Stimulated activated naive CD8-positive, alpha-beta T cell treated with anti-CD3 and anti-CD28 coated beads, Interleukin-15, amount 100 ng/mL, for 72 hours (primary cell): ENCODE measurements at regions not wholly inside any gene's neighbourhood (a gene's known extent, or its start where the extent isn't known, plus 50 kb on each side); places are given as distances from the start of the nearest gene placed in this dataset.

ENCODE experiments used
- ATAC-seq: fragments of 150-1000 bp; cut with Tn5 transposase; 2 replicates; pipeline ENCODE4 v1.10.0; 2021; ENCODE audit warnings: mild to moderate bottlenecking, moderate library complexity
- DNase-seq, 2 donors: peaks; one replicate each; pipeline ENCODE4 v3.0.0; 2021 to 2022
- H3K27ac Mint-ChIP-seq, 2 donors: one replicate each; pipeline ENCODE4 v1.8.0; 2022; ENCODE audit warnings: mild to moderate bottlenecking in 2 of 2, mixed read lengths in 2 of 2, moderate library complexity in 2 of 2
- H3K27me3 Mint-ChIP-seq: one replicate; pipeline ENCODE4 v1.8.0; 2022; ENCODE audit warnings: mixed read lengths
- H3K4me1 Mint-ChIP-seq: one replicate; pipeline ENCODE4 v1.8.0; 2022; ENCODE audit warnings: mild to moderate bottlenecking, mixed read lengths
- H3K4me3 Mint-ChIP-seq, 2 donors: one replicate each; pipeline ENCODE4 v1.8.0; 2022; ENCODE audit warnings: mild to moderate bottlenecking in 2 of 2, mixed read lengths in 2 of 2, moderate library complexity in 1 of 2
- H3K9me3 Mint-ChIP-seq, 2 donors: one replicate each; pipeline ENCODE4 v1.8.0; 2022; ENCODE audit warnings: mixed read lengths in 2 of 2

DNA sequence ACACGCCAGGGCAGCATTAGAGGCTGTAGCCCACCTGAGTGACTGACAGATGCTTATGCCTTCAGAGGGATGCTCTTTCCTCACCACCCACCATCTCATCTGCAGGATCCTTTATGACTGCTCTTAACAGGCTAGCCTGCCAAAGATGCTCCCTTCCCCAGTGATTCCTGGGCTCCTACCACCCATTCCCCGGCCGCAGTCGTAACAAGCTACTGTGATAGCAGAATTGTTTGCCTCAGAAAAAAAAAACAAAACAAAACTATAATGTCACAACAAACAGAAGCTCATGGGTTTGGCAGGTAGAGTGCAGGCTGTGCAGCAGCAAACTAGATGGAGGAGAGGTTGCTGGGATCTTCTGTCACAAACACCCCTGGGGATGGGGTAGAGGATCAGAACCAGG is 343.9 kb upstream of the ZMIZ1 start:
- no peak for DNase-seq
- no peak for ATAC-seq
- Mint-ChIP-seq H3K9me3 (no peaks in the 10 kb centered on the region), H3K27me3 (peaks cover 37% of the 10 kb centered on the region), H3K4me1 (no peaks in the 10 kb centered on the region), H3K27ac (no peak overlapping the region), H3K4me3 (no peak overlapping the region)

DNA sequence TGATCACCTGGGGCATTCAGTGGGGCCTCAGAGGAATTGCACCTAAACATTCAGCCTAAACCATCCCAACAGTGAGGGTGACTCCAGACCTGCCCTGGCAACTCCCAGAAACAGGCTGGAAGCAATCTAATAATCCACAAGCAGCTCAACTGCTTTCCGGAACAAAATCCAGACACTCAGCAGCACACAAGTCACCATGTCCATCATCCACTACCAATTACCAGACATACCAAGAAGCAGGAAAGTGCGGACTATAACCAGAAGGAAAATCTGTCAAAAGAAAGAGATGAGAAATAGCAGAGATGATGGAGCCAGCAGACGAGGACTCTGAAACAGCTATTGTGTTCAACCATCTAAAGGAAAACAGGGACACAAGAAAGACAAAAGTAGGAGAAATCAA is 342.6 kb upstream of the ZMIZ1 start:
- Mint-ChIP-seq H3K27ac (no peak overlapping the region), H3K9me3 (no peaks in the 10 kb centered on the region), H3K4me1 (no peaks in the 10 kb centered on the region), H3K4me3 (no peak overlapping the region), H3K27me3 (peaks cover 25% of the 10 kb centered on the region)
- DNase-seq (no peak), ATAC-seq (no peak)

DNA sequence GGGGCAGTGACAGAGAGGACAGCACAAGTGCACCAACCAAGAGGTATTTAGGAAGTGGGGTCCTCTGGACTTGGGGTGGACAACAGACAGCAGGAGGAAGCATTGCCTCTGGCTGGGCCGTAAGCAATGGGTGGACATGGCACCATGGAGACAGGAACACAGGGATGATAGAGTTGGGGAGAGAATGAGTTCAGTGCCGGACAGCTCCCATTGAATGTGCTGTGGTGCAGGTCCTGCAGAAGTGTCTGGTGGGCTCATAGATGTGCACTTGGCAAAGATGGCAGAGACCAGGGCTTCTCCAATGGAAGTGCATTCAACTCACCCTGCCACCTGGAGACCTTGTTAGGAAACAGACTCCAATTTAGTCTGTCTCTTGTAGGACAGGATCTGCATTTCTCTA is 341.5 kb upstream of the ZMIZ1 start:
- no peaks in the 10 kb centered on the region for H3K4me1 Mint-ChIP-seq
- no peaks in the 10 kb centered on the region for H3K9me3 Mint-ChIP-seq
- no peak overlapping the region for H3K27ac Mint-ChIP-seq
- no peak for ATAC-seq
- H3K4me3 Mint-ChIP-seq, result no peak overlapping the region
- DNase-seq, result no peak
- peaks cover 21% of the 10 kb centered on the region for H3K27me3 Mint-ChIP-seq

DNA sequence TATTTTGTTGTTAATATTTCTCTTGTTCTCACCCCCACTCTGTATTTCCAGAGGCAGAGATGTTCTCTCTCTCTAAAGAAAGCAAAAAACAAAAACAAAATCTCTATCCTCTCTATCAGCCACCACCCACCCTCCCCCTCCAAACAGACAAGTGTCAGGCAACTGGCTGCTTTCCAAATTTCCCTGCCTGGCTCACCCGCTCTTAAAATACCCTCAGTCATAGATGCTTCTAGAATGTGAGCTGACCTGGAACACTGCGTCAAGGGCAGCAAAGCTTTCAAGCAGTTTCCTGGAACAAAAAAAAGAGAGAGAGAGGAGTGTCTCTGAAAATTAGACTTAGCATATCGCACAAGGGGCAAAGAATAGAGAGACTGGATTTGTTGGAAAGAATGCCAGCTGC is 341.0 kb upstream of the ZMIZ1 start:
- Mint-ChIP-seq H3K9me3 (no peaks in the 10 kb centered on the region), H3K4me1 (no peaks in the 10 kb centered on the region), H3K4me3 (no peak overlapping the region), H3K27me3 (peaks cover 21% of the 10 kb centered on the region), H3K27ac (no peak overlapping the region)
- DNase-seq (no peak), ATAC-seq (no peak)

DNA sequence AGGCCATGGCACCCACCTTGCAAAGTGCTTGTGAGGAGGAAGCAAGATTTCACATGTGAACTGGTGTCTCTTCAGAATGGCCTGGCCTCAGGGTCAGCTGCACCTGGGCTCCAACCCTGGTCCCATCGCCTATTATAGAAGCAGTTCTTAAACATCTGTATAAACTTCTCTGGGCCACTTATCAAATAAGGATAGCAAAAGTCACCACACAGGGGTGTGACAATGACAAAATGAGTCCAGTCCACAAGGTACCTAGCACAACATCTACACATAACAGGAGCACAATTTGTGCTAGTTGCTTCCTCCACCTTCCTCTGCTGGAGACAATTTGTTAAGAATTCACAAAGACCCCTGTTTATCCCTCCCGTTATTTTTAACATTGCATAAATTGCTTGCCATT is 340.6 kb upstream of the ZMIZ1 start:
- Mint-ChIP-seq H3K27me3 (peaks cover 21% of the 10 kb centered on the region), H3K4me3 (no peak overlapping the region), H3K4me1 (no peaks in the 10 kb centered on the region), H3K9me3 (no peaks in the 10 kb centered on the region), H3K27ac (no peak overlapping the region)
- no peak for DNase-seq
- ATAC-seq, result no peak

DNA sequence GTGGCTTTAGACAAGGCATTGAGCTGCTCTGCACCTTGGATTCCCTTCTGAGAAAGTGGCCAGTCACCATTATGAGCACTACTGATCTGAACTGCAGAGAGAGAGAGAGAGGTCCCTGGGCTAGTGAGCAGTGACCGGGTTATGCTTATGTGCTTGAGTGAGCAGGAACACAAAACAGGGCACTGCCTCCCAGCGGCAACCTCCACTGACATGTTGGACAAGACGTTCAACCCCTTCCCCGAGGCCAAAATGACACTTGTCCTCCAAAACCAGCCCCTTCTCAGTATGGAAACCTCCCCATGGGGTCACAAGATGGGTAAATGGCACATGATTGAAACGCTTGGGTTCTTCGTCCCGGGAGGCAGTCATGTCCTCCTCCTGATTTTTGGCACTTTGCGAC is 339.4 kb upstream of the ZMIZ1 start:
- Mint-ChIP-seq H3K4me3 (no peak overlapping the region), H3K27ac (no peak overlapping the region), H3K4me1 (no peaks in the 10 kb centered on the region), H3K27me3 (peaks cover 10% of the 10 kb centered on the region), H3K9me3 (no peaks in the 10 kb centered on the region)
- ATAC-seq, result no peak
- DNase-seq, result no peak

DNA sequence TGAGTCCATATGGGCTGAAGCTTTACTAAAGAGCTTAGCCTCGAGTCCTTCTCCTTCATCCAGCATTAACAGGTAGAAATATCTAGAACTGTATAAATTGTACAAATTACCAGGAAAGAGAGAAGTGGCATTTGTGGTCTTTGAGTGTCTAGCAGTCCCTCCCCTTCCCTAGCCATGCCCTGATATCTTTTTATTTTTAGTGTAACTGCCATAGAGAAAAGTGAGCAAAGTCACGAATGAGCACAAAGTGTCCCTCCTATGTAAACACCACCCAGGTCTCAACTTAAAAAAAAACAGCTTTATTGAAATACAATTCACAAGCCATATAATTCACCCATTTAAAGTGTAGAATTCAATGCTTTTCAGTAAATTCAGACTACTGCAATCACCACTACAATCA is 339.0 kb upstream of the ZMIZ1 start:
- Mint-ChIP-seq H3K4me3 (no peak overlapping the region), H3K27ac (no peak overlapping the region), H3K9me3 (no peaks in the 10 kb centered on the region), H3K4me1 (no peaks in the 10 kb centered on the region), H3K27me3 (peaks cover 6% of the 10 kb centered on the region)
- no peak for DNase-seq
- ATAC-seq, result no peak

DNA sequence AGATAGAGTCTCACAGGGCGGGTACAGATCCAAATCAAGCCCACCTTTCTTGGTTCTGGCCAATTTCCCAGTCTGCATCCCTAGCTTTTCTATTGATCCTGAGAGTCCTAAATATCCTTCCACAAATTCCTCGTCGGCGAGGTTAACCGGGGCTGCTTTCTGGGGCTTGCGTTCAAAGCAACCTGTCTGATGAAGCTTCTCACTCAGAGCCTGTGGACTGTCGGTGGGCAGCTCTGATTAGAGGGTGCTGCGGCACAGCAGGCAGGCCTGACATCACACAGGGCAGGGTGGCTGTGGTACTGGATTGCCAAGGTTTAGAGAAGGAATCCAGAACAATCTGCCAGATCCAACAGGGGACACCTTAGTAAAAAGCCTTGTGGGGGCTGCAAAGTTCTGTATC is 338.0 kb upstream of the ZMIZ1 start:
- H3K27me3 Mint-ChIP-seq, result no peaks in the 10 kb centered on the region
- DNase-seq, result no peak
- no peak for ATAC-seq
- H3K4me3 Mint-ChIP-seq, result no peak overlapping the region
- H3K4me1 Mint-ChIP-seq, result no peaks in the 10 kb centered on the region
- no peak overlapping the region for H3K27ac Mint-ChIP-seq
- no peaks in the 10 kb centered on the region for H3K9me3 Mint-ChIP-seq

DNA sequence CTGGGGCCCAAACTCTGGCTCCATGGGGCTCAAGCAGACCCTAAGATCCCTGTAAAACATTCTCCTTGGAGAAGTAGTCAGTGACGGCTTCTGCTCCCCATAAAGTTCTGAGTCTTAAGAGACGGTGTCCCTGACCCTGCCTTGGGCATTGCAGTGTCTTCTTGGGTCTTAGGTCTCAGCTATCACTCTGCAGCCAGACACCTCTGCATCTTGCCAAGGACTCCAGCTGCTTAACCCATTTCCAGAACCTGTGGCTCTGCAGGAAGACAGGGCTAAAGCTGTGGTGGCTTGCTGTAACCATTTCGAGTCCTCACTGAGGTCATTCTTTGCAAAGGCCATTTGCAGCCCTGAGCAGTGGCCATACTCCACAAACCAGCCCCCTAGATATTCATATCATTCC is 337.1 kb upstream of the ZMIZ1 start:
- H3K9me3 Mint-ChIP-seq, result no peaks in the 10 kb centered on the region
- ATAC-seq, result no peak
- H3K27ac Mint-ChIP-seq, result no peak overlapping the region
- no peak for DNase-seq
- no peaks in the 10 kb centered on the region for H3K4me1 Mint-ChIP-seq
- no peak overlapping the region for H3K4me3 Mint-ChIP-seq
- no peaks in the 10 kb centered on the region for H3K27me3 Mint-ChIP-seq

DNA sequence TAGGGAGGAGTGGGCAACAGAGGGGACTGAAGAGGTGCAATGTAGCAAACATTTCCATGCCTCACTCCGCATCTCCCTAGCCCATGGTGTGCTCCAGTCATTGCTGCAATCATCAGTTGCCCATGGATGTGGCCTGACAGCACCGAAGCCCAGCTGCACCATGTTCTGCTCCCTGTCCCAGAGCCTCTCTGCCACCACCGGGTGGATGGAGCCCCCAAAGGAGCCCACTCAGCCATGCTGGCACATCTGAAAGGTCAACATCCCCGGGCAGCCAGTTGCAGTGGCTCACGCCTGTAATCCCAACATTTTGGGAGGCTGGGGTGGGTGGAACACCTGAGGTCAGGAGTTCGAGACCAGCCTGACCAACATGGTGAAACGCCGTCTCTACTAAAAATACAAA is 336.4 kb upstream of the ZMIZ1 start:
- no peak overlapping the region for H3K27ac Mint-ChIP-seq
- no peaks in the 10 kb centered on the region for H3K9me3 Mint-ChIP-seq
- ATAC-seq, result no peak
- no peaks in the 10 kb centered on the region for H3K27me3 Mint-ChIP-seq
- DNase-seq, result no peak
- no peak overlapping the region for H3K4me3 Mint-ChIP-seq
- no peaks in the 10 kb centered on the region for H3K4me1 Mint-ChIP-seq

DNA sequence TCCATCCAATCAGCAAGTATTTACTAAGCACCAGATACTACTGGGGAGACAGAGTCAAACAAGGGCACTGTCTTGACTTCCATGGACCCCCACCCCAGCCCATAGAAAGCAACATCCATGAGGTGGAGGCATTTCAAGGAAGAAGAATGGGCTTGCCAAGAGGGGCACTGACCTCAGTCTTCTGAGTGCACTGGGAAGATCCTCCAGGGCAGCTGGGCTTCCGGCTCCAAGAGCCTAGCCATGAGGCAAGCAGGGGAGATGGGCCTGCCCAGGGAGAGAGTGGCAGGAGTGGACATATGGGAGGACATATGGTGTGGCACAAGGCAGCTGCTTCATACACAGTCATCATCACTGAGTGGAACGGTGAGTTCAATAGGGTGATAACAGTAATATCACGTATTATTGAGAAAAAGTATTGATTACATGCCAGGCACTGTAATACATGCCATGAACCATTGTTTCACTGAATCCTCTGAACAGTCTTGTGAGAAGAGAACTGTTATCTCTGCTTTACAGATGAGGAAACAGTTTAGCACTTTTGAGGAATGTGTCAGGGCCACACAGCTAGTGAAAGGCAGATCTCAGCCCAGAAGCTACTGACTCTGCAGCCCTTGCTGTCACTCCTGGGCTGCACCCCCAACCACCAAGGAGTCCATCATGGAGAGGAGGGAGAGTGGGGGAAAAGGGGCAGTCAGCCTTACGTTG is 331.7 kb upstream of the ZMIZ1 start:
- no peak overlapping the region for H3K27ac Mint-ChIP-seq
- no peak for ATAC-seq
- H3K4me3 Mint-ChIP-seq, result no peak overlapping the region
- H3K27me3 Mint-ChIP-seq, result no peaks in the 10 kb centered on the region
- peaks cover 9% of the 10 kb centered on the region for H3K4me1 Mint-ChIP-seq
- DNase-seq, result no peak
- no peaks in the 10 kb centered on the region for H3K9me3 Mint-ChIP-seq

DNA sequence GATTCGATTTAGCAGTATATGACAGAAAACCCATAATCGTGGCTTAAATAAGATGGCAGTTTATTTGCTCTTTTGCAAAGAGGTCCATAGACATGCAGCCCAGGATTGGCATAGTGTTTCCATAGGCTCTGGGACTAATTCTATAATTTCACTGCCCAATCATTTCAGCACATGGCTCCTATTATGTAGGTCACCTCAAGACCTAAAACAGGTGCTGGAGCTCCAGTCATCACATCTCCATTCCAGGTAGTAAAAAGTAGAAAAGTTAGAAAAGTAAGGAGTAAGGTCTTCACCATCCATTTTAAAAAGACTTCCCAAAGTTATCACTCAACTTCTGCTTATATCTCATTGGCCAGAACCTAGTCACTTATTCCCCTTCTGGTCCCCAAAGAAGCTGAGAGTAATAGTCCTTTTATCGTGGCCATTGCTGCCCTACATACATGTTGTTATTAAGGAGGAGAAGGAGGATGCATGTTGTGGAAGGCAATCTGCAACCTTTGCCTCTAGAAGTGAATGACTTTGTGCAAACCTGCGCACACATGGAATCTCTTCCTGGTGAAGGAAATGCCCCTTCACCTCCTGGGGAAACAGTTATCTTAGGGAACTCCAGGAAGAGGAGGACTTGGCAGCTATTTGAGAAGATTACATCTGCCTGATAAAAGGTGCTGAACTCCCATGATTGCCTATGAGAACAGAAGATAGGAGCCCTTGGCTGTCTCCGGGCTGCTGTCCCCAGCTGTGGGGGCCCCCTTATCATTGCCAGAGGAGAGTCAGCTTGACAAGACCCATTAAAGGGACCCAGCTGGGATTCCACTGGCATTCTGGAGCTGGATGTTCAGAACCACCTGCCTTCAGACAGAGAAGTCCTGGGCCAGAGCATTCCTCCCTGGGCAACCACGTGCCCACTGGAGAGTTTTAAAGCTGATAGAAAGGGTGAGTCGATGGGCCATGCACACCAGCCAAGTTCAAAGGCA is 330.6 kb upstream of the ZMIZ1 start:
- Mint-ChIP-seq H3K4me3 (no peak overlapping the region), H3K27me3 (no peaks in the 10 kb centered on the region), H3K27ac (no peak overlapping the region), H3K9me3 (no peaks in the 10 kb centered on the region), H3K4me1 (peaks cover 20% of the 10 kb centered on the region)
- no peak for DNase-seq
- ATAC-seq, result no peak

DNA sequence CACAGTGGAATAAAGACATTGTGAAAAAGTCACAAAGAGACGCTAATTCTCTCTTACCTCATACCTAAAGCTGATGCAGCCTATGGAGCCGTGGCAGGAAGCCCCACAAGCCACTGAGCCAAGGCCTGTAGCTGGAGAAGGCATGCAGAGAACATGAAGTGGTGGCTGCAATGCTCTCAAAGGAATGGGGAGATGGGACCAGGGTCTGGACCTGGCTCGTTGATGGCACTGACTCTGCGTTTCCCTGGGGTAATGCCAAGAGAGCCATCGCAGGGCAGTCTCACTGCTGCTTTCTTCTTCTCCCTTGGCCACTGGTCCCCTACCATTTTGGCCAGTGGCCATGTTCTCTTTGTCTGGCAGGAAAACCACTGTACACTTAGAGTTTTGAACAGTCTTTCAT is 329.9 kb upstream of the ZMIZ1 start:
- no peak overlapping the region for H3K27ac Mint-ChIP-seq
- no peaks in the 10 kb centered on the region for H3K27me3 Mint-ChIP-seq
- H3K9me3 Mint-ChIP-seq, result no peaks in the 10 kb centered on the region
- H3K4me3 Mint-ChIP-seq, result no peak overlapping the region
- H3K4me1 Mint-ChIP-seq, result peaks cover 27% of the 10 kb centered on the region
- ATAC-seq, result no peak
- DNase-seq, result no peak

DNA sequence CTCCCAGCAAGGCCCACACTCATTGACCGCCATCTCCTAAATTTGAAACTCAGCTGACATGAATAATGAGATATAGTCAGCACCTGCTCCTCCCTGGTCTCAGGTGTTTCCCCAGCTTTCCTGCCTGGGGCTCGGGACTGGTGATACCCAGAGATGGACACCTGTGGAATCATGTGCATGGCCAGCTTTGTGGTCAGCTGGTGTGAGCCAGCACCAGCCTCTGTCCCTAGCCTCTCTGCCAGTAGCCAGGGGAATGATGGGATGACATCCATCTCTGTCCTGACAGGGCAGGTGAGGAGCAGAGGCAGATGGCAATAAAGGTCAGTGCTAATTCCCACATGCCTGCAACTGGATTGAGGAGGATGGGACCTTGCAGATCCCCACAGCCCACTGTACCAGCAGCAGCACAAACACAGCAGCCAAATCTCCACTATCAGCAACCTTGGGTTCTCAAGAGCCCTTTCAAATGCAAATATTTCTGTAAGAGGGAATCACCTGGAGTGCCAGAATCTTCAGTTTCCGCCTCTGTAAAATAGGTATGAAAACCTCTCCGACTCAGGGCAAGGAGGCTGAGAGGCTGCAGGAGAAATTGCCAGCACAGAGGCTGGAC is 329.2 kb upstream of the ZMIZ1 start:
- no peak overlapping the region for H3K4me3 Mint-ChIP-seq

DNA sequence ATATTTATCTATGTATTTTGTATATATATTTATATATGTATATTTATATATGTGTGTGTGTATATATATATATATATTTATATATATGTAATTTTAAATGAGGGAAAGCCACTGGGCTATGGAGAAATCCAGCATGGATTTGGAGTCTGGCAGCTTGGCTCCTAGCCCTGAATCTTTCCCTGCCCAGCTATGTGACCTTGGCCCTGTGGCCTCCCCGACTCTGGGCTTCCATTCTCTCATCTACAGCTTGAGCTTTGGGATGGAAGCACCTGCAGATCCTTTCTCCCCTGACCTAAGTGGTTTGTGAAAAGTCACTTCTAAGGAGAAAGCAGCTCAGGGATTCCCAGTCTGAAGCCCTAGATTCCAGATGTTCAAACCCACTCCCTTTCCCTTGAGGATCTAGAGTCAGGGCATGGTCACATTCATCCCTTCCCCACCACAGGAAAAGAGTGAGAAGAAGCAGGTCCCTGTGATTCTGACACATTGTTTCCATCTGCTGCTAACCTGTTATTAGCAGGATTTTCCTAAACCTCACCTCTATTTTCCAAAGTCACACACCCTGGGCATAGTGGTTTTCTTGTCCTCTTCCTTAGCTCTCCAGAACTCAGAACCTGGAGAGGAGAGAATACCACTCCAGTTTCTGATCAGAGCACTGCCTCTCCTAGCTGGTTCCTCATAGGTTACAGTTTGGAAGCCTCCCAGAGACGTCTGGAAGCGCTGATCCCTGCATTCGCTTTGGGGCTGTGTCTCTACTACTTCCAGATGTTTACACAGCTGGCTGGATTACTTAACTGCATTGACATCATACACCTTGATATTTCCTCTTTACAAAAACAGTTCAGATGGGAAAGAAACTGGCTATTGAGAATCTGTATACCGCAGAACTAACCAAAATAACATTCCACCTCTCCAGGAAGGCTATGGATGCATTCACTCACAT is 327.5 kb upstream of the ZMIZ1 start:
- no peak for ATAC-seq
- Mint-ChIP-seq H3K27ac (no peak overlapping the region), H3K4me1 (peaks cover 27% of the 10 kb centered on the region), H3K27me3 (no peaks in the 10 kb centered on the region), H3K9me3 (no peaks in the 10 kb centered on the region), H3K4me3 (no peak overlapping the region)
- DNase-seq, result no peak

More for the DNA sequence above, 329.2 kb upstream of the ZMIZ1 start:
- DNase-seq (no peak), ATAC-seq (no peak)
- Mint-ChIP-seq H3K27me3 (no peaks in the 10 kb centered on the region), H3K4me1 (peaks cover 27% of the 10 kb centered on the region), H3K9me3 (no peaks in the 10 kb centered on the region), H3K27ac (no peak overlapping the region)
